Natural killer cell treated with Interleukin-12 subunit alpha and Interleukin-12 subunit beta and Interleukin-15 and Interleukin-18, amount 100 ng/mL, for 72 hours (primary cell): ENCODE measurements at regions not wholly inside any gene's neighbourhood (a gene's known extent, or its start where the extent isn't known, plus 50 kb on each side); places are given as distances from the start of the nearest gene placed in this dataset.

Experiments used
- ATAC-seq, 2 donors: fragments of 150-1000 bp; cut with Tn5 transposase in 1 of 2; sonication (Bioruptor Pico), chemical (Tn5 transposase) in 1 of 2; 2 replicates each; pipeline ENCODE4 v1.10.0; 2021
- DNase-seq: peaks from one replicate; pipeline ENCODE4 v3.0.0; 2022; ENCODE audit warnings: low spot score
- H3K27ac Mint-ChIP-seq, 2 donors: 1 replicate in 1 of 2; 2 replicates in 1 of 2; pipeline ENCODE4 v1.8.0; 2022; ENCODE audit warnings: mixed read lengths in 2 of 2, mild to moderate bottlenecking in 1 of 2, moderate library complexity in 1 of 2
- H3K27me3 Mint-ChIP-seq, 2 donors: 1 replicate in 1 of 2; 2 replicates in 1 of 2; pipeline ENCODE4 v1.8.0; 2022; ENCODE audit warnings: mixed read lengths in 2 of 2
- H3K36me3 Mint-ChIP-seq: one replicate; pipeline ENCODE4 v1.8.0; 2022; ENCODE audit warnings: mixed read lengths
- H3K4me1 Mint-ChIP-seq, 2 donors: 1 replicate in 1 of 2; 2 replicates in 1 of 2; pipeline ENCODE4 v1.8.0; 2022; ENCODE audit warnings: low read depth in 2 of 2, mixed read lengths in 2 of 2, mild to moderate bottlenecking in 1 of 2
- H3K4me3 Mint-ChIP-seq: one replicate; pipeline ENCODE4 v1.8.0; 2022; ENCODE audit warnings: mixed read lengths
- H3K9me3 Mint-ChIP-seq: 2 replicates; pipeline ENCODE4 v1.8.0; 2022; ENCODE audit warnings: mixed read lengths

GRCh38 chr7:98679741-98680140 lies 62.7 kb downstream of the NPTX2 start:
- no peaks in the 10 kb centered on the region for H3K4me1 Mint-ChIP-seq
- DNase-seq (no peak), ATAC-seq (no peak)
- no peak overlapping the region for H3K4me3 Mint-ChIP-seq
- H3K36me3 Mint-ChIP-seq = no peaks in the 10 kb centered on the region
- peaks cover 10 to 11% of the 10 kb centered on the region in 2 donors for H3K27me3 Mint-ChIP-seq
- H3K27ac Mint-ChIP-seq = no peak overlapping the region
- no peaks in the 10 kb centered on the region for H3K9me3 Mint-ChIP-seq

- DNase-seq (no peak), ATAC-seq (no peak)
- no peaks in the 10 kb centered on the region for H3K36me3 Mint-ChIP-seq
- H3K9me3 Mint-ChIP-seq = peaks cover 4% of the 10 kb centered on the region
- H3K27me3 Mint-ChIP-seq = peaks cover 10 to 13% of the 10 kb centered on the region in 2 donors
- H3K4me1 Mint-ChIP-seq = no peaks in the 10 kb centered on the region
- H3K27ac Mint-ChIP-seq = no peak overlapping the region
- H3K4me3 Mint-ChIP-seq = no peak overlapping the region
Observed at GRCh38 chr7:98681511-98681910, 64.4 kb downstream of the NPTX2 start.

GRCh38 chr7:98681951-98682350 lies 64.9 kb downstream of the NPTX2 start:
- H3K4me1 Mint-ChIP-seq = no peaks in the 10 kb centered on the region
- ATAC-seq = no peak
- DNase-seq = no peak
- peaks cover 6% of the 10 kb centered on the region for H3K9me3 Mint-ChIP-seq
- H3K4me3 Mint-ChIP-seq = no peak overlapping the region
- H3K27me3 Mint-ChIP-seq = peaks cover 10 to 13% of the 10 kb centered on the region in 2 donors
- no peaks in the 10 kb centered on the region for H3K36me3 Mint-ChIP-seq
- H3K27ac Mint-ChIP-seq = no peak overlapping the region

- H3K4me1 Mint-ChIP-seq = no peaks in the 10 kb centered on the region
- no peak overlapping the region for H3K27ac Mint-ChIP-seq
- H3K9me3 Mint-ChIP-seq = peaks cover 8% of the 10 kb centered on the region
- H3K27me3 Mint-ChIP-seq = peaks cover 10 to 13% of the 10 kb centered on the region in 2 donors
- ATAC-seq (no peak), DNase-seq (no peak)
- no peak overlapping the region for H3K4me3 Mint-ChIP-seq
- H3K36me3 Mint-ChIP-seq = no peaks in the 10 kb centered on the region
Observed at GRCh38 chr7:98683514-98683913, 66.4 kb downstream of the NPTX2 start.

GRCh38 chr7:98685541-98685940 lies 68.5 kb downstream of the NPTX2 start:
- no peak for DNase-seq
- Mint-ChIP-seq H3K36me3 (peaks cover 4% of the 10 kb centered on the region), H3K4me3 (no peak overlapping the region), H3K27me3 (peaks cover 10 to 13% of the 10 kb centered on the region in 2 donors), H3K27ac (no peak overlapping the region), H3K4me1 (no peaks in the 10 kb centered on the region), H3K9me3 (peaks cover 12% of the 10 kb centered on the region)
- ATAC-seq = no peak

GRCh38 chr7:98686466-98687080 lies 69.5 kb downstream of the NPTX2 start:
- H3K36me3 Mint-ChIP-seq = peaks cover 4% of the 10 kb centered on the region
- no peak for ATAC-seq
- peaks cover 11% of the 10 kb centered on the region in 2 donors for H3K27me3 Mint-ChIP-seq
- peaks cover 12% of the 10 kb centered on the region for H3K9me3 Mint-ChIP-seq
- H3K4me3 Mint-ChIP-seq = no peak overlapping the region
- no peak overlapping the region for H3K27ac Mint-ChIP-seq
- no peaks in the 10 kb centered on the region for H3K4me1 Mint-ChIP-seq
- no peak for DNase-seq

GRCh38 chr7:98687111-98687751 lies 70.1 kb downstream of the NPTX2 start:
- H3K4me1 Mint-ChIP-seq = no peaks in the 10 kb centered on the region
- no peak overlapping the region for H3K4me3 Mint-ChIP-seq
- H3K36me3 Mint-ChIP-seq = peaks cover 4% of the 10 kb centered on the region
- peaks cover 9 to 17% of the 10 kb centered on the region in 2 donors for H3K27me3 Mint-ChIP-seq
- ATAC-seq = no peak
- DNase-seq = no peak
- peaks cover 15% of the 10 kb centered on the region for H3K9me3 Mint-ChIP-seq
- H3K27ac Mint-ChIP-seq = no peak overlapping the region

- no peak for ATAC-seq
- Mint-ChIP-seq H3K36me3 (peaks cover 4% of the 10 kb centered on the region), H3K4me1 (no peaks in the 10 kb centered on the region), H3K27me3 (peaks cover 5 to 7% of the 10 kb centered on the region in 2 donors), H3K4me3 (no peak overlapping the region), H3K9me3 (peaks cover 10% of the 10 kb centered on the region), H3K27ac (no peak overlapping the region)
- no peak for DNase-seq
Observed at GRCh38 chr7:98691619-98692018, 74.5 kb downstream of the NPTX2 start.

- DNase-seq (no peak), ATAC-seq (no peak)
- H3K27me3 Mint-ChIP-seq = peaks cover under 1 to 5% of the 10 kb centered on the region in 2 donors
- H3K4me1 Mint-ChIP-seq = no peaks in the 10 kb centered on the region
- no peak overlapping the region for H3K27ac Mint-ChIP-seq
- H3K9me3 Mint-ChIP-seq = peaks cover 3% of the 10 kb centered on the region
- H3K4me3 Mint-ChIP-seq = no peak overlapping the region
- H3K36me3 Mint-ChIP-seq = no peaks in the 10 kb centered on the region
Observed at GRCh38 chr7:98697083-98697482, 80.0 kb downstream of the NPTX2 start.

- no peaks in the 10 kb centered on the region for H3K36me3 Mint-ChIP-seq
- peaks cover 3% of the 10 kb centered on the region for H3K9me3 Mint-ChIP-seq
- H3K27me3 Mint-ChIP-seq = peaks cover 0 to 5% of the 10 kb centered on the region in 2 donors
- H3K27ac Mint-ChIP-seq = no peak overlapping the region
- ATAC-seq (no peak), DNase-seq (no peak)
- no peak overlapping the region for H3K4me3 Mint-ChIP-seq
- H3K4me1 Mint-ChIP-seq = no peaks in the 10 kb centered on the region
Observed at GRCh38 chr7:98697485-98698240, 80.6 kb downstream of the NPTX2 start.

GRCh38 chr7:98698976-98699375 lies 81.9 kb downstream of the NPTX2 start:
- no peaks in the 10 kb centered on the region for H3K4me1 Mint-ChIP-seq
- H3K4me3 Mint-ChIP-seq = no peak overlapping the region
- DNase-seq (no peak), ATAC-seq (no peak)
- H3K27ac Mint-ChIP-seq = no peak overlapping the region
- peaks cover 0 to 9% of the 10 kb centered on the region in 2 donors for H3K27me3 Mint-ChIP-seq
- H3K9me3 Mint-ChIP-seq = peaks cover 3% of the 10 kb centered on the region
- no peaks in the 10 kb centered on the region for H3K36me3 Mint-ChIP-seq

- H3K27ac Mint-ChIP-seq = no peak overlapping the region
- no peaks in the 10 kb centered on the region for H3K36me3 Mint-ChIP-seq
- peaks cover 3% of the 10 kb centered on the region for H3K9me3 Mint-ChIP-seq
Observed at GRCh38 chr7:98700533-98700932, 83.4 kb downstream of the NPTX2 start.

GRCh38 chr7:98701372-98701771 lies 84.3 kb downstream of the NPTX2 start:
- DNase-seq (no peak), ATAC-seq (no peak)
- no peaks in the 10 kb centered on the region for H3K4me1 Mint-ChIP-seq
- no peaks in the 10 kb centered on the region for H3K36me3 Mint-ChIP-seq
- no peak overlapping the region for H3K27ac Mint-ChIP-seq
- no peak overlapping the region for H3K4me3 Mint-ChIP-seq
- H3K27me3 Mint-ChIP-seq = peaks cover 11 to 12% of the 10 kb centered on the region in 2 donors
- H3K9me3 Mint-ChIP-seq = peaks cover 3% of the 10 kb centered on the region

More at GRCh38 chr7:98700533-98700932, 83.4 kb downstream of the NPTX2 start:
- DNase-seq (no peak), ATAC-seq (no peak)
- H3K4me3 Mint-ChIP-seq = no peak overlapping the region
- H3K27me3 Mint-ChIP-seq = peaks cover 3 to 8% of the 10 kb centered on the region in 2 donors
- H3K4me1 Mint-ChIP-seq = no peaks in the 10 kb centered on the region

GRCh38 chr7:98702021-98702420 lies 84.9 kb downstream of the NPTX2 start:
- DNase-seq (no peak), ATAC-seq (no peak)
- Mint-ChIP-seq H3K36me3 (no peaks in the 10 kb centered on the region), H3K4me1 (no peaks in the 10 kb centered on the region), H3K27ac (no peak overlapping the region), H3K27me3 (peaks cover 12 to 17% of the 10 kb centered on the region in 2 donors), H3K9me3 (peaks cover 2% of the 10 kb centered on the region), H3K4me3 (no peak overlapping the region)
